Calu3 (cell line): ENCODE measurements at regions not wholly inside any gene's neighbourhood (a gene's known extent, or its start where the extent isn't known, plus 50 kb on each side); places are given as distances from the start of the nearest gene placed in this dataset.

ENCODE experiments used
- BruUV-seq: library from RNA; stranded (reverse); fragments of 400-500 nt; replicated peaks from 2 replicates; lab custom pipeline; 2021; lab: Mats Ljungman, UMichigan
- CTCF ChIA-PET: fragments of 300-600 bp; sonication (Branson Sonifier 250); formaldehyde crosslinking; loops from one replicate; lab custom pipeline; 2022; ENCODE audit warnings: antibody characterized with exemption; lab: Charles Lee
- DNase-seq: peaks from one replicate; pipeline ENCODE4 v3.0.0; 2022
- H3K27ac Mint-ChIP-seq: one replicate; pipeline ENCODE4 v1.8.0; 2022; ENCODE audit warnings: mixed read lengths; ENCODE audit not compliant: unreplicated experiment
- H3K27me3 Mint-ChIP-seq: one replicate; pipeline ENCODE4 v1.8.0; 2022; ENCODE audit warnings: mixed read lengths; ENCODE audit not compliant: unreplicated experiment
- H3K36me3 Mint-ChIP-seq: one replicate; pipeline ENCODE4 v1.8.0; 2022; ENCODE audit warnings: mild to moderate bottlenecking, moderate library complexity, mixed read lengths; ENCODE audit not compliant: insufficient read depth, unreplicated experiment
- H3K4me1 Mint-ChIP-seq: one replicate; pipeline ENCODE4 v1.8.0; 2022; ENCODE audit warnings: mild to moderate bottlenecking, low read depth, mixed read lengths; ENCODE audit not compliant: unreplicated experiment
- H3K4me3 Mint-ChIP-seq: one replicate; pipeline ENCODE4 v1.8.0; 2022; ENCODE audit warnings: mild to moderate bottlenecking, low read depth, moderate library complexity, mixed read lengths; ENCODE audit not compliant: unreplicated experiment
- H3K9me3 Mint-ChIP-seq: one replicate; pipeline ENCODE4 v1.8.0; 2022; ENCODE audit warnings: low read depth, mixed read lengths; ENCODE audit not compliant: unreplicated experiment
- intact Hi-C: fragments of 100-400 bp; cut with micrococcal nuclease; formaldehyde crosslinking; loops from one replicate; pipeline ENCODE4 v1.10.0; 2022; ENCODE audit not compliant: unreplicated experiment
- TF ChIP-seq, protein P1 (sequence below): fragments of 200-600 bp; IDR thresholded peaks from one replicate; pipeline ENCODE4 v1.8.0; 2022; ENCODE audit warnings: antibody characterized with exemption; ENCODE audit not compliant: unreplicated experiment

DNA sequence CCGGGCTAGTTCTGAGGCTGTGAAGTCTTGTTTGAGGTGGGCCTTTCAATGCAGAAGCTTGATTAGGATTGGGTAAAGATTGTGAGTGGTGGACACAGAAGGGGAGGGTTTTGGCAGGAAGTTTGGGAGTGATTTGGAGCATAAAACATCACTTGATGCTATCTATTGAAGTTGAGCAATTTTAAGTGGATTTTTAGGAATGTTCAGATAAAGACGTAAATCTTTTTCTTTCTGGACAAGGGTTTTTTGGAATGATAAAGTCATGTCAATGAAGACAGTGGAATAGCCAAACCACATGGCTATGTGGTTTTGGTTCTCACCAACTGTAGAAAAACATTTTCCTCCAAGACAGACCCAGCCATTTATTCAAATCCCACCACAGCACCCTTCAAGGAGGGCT lies 111.2 kb upstream of the SNX19 start:
- intact Hi-C loops: loop anchor here (10.0 kb wide), 1 partner anchor 647 kb away; no protein-coding TSS in a partner anchor
- TF ChIP-seq, protein P1, sequence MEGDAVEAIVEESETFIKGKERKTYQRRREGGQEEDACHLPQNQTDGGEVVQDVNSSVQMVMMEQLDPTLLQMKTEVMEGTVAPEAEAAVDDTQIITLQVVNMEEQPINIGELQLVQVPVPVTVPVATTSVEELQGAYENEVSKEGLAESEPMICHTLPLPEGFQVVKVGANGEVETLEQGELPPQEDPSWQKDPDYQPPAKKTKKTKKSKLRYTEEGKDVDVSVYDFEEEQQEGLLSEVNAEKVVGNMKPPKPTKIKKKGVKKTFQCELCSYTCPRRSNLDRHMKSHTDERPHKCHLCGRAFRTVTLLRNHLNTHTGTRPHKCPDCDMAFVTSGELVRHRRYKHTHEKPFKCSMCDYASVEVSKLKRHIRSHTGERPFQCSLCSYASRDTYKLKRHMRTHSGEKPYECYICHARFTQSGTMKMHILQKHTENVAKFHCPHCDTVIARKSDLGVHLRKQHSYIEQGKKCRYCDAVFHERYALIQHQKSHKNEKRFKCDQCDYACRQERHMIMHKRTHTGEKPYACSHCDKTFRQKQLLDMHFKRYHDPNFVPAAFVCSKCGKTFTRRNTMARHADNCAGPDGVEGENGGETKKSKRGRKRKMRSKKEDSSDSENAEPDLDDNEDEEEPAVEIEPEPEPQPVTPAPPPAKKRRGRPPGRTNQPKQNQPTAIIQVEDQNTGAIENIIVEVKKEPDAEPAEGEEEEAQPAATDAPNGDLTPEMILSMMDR: no peak
- no peak overlapping the region for H3K27ac Mint-ChIP-seq
- no peaks in the 10 kb centered on the region for H3K4me1 Mint-ChIP-seq
- no TSS peak for BruUV-seq
- no peaks in the 10 kb centered on the region for H3K36me3 Mint-ChIP-seq
- no peaks in the 10 kb centered on the region for H3K27me3 Mint-ChIP-seq
- CTCF ChIA-PET: no interaction called here
- peaks cover 4% of the 10 kb centered on the region for H3K9me3 Mint-ChIP-seq
- no peak for DNase-seq
- H3K4me3 Mint-ChIP-seq: no peak overlapping the region

- intact Hi-C loops: loop anchor here (1.0 to 10.0 kb wide), 2 partner anchors 8 to 108 kb away; no protein-coding TSS in a partner anchor
- Mint-ChIP-seq H3K36me3 (peaks cover 6% of the 10 kb centered on the region), H3K9me3 (peaks cover 8% of the 10 kb centered on the region), H3K27ac (no peak overlapping the region), H3K27me3 (no peaks in the 10 kb centered on the region), H3K4me1 (no peaks in the 10 kb centered on the region), H3K4me3 (no peak overlapping the region)
- peak; percentile 63 for DNase-seq
- TF ChIP-seq, protein P1: no peak
- no TSS peak for BruUV-seq
- CTCF ChIA-PET: no interaction called here
Measured at GRCh38 chr11:131033151-131033651, 116.9 kb upstream of the SNX19 start.

GRCh38 chr11:131036514-131036913 lies 120.2 kb upstream of the SNX19 start:
- peaks cover 6% of the 10 kb centered on the region for H3K9me3 Mint-ChIP-seq
- H3K27ac Mint-ChIP-seq: no peak overlapping the region
- intact Hi-C loops: loop anchor here (10.0 kb wide), 1 partner anchor 112 kb away; no protein-coding TSS in a partner anchor
- peaks cover 7% of the 10 kb centered on the region for H3K4me1 Mint-ChIP-seq
- CTCF ChIA-PET: interaction anchor here (1.1 kb wide), 1 partner anchor 8 kb away, joined by 3 read pairs; no protein-coding TSS in a partner anchor
- TF ChIP-seq, protein P1: no peak
- peaks cover 6% of the 10 kb centered on the region for H3K36me3 Mint-ChIP-seq
- no peak overlapping the region for H3K4me3 Mint-ChIP-seq
- BruUV-seq: no TSS peak
- DNase-seq: no peak
- H3K27me3 Mint-ChIP-seq: no peaks in the 10 kb centered on the region

- H3K9me3 Mint-ChIP-seq: peaks cover 4% of the 10 kb centered on the region
- H3K36me3 Mint-ChIP-seq: peaks cover 6% of the 10 kb centered on the region
- TF ChIP-seq, protein P1: no peak
- DNase-seq: no peak
- no peak overlapping the region for H3K27ac Mint-ChIP-seq
- no TSS peak for BruUV-seq
- H3K4me3 Mint-ChIP-seq: no peak overlapping the region
- H3K4me1 Mint-ChIP-seq: peaks cover 7% of the 10 kb centered on the region
- CTCF ChIA-PET: no interaction called here
- intact Hi-C loops: loop anchor here (10.0 kb wide), 1 partner anchor 113 kb away; no protein-coding TSS in a partner anchor
- no peaks in the 10 kb centered on the region for H3K27me3 Mint-ChIP-seq
Measured at GRCh38 chr11:131037873-131038272, 121.6 kb upstream of the SNX19 start.
